ENCODE measurements at regions not wholly inside any gene's neighbourhood (a gene's known extent, or its start where the extent isn't known, plus 50 kb on each side); places are given as distances from the start of the nearest gene placed in this dataset.

DNA sequence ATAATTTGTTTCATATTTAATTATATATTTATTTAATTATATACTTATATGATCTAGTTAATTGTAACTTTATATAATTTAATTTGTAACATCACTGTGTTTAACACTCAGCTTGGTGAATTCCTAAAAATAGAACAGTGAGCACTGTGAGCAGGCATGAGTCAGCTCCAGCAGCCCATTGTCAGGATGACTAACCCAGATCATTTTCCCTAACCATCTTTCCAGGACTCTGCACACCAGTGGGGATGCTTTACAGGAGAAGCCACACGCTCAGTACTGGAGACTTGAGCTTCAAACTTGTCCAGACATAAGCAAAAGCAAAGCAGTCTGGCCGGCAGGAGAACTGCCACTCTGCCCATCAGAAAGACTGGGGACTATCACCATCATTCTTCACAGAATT, 446.2 kb upstream of the TRPC7 start:
- no peak overlapping the region for H3K56ac ChIP-seq (replicated peaks; ENCODE audit: insufficient read length, low read depth, low read length)
- H4K5ac ChIP-seq (ENCODE audit: insufficient read length, low read depth, low read length), result no peak overlapping the region
- no peaks in the 10 kb centered on the region for H4K20me1 ChIP-seq (replicated peaks in 1 of 2; ENCODE audit: control insufficient read depth in 1 of 2, insufficient read depth in 2 of 2, low read length in 2 of 2)
- H3K4me1 ChIP-seq (replicated peaks in 1 of 4; ENCODE audit: control insufficient read depth in 3 of 4, insufficient read depth in 4 of 4, low read length in 3 of 4), result no peaks in the 10 kb centered on the region
- H3K23me2 ChIP-seq (ENCODE audit: low read depth, low read length), result no peaks in the 10 kb centered on the region
- ChIA-PET POLR2A (ENCODE audit: partially characterized antibody) (interaction anchor here (0.6 kb wide), 1 partner anchor 101 kb away, joined by 4 read pairs; no protein-coding TSS in a partner anchor), CTCF (ENCODE audit: partially characterized antibody) (interaction anchor here (0.7 to 1.9 kb wide), 4 partner anchors 9 to 655 kb away, joined by 3 to 4 read pairs (median 3); no protein-coding TSS in a partner anchor)
- no peak for FAIRE-seq
- H3K27ac ChIP-seq (ENCODE audit: low read depth, low read length), result no peak overlapping the region
- H4K8ac ChIP-seq (ENCODE audit: extremely low read depth, insufficient read depth, low read length), result no peak overlapping the region
- no peak overlapping the region for H3K14ac ChIP-seq (ENCODE audit: insufficient read length)
- no peaks in the 10 kb centered on the region for H3K27me3 ChIP-seq (replicated peaks in 1 of 4; ENCODE audit: control insufficient read depth in 3 of 4, extremely low read depth in 1 of 4, insufficient read depth in 3 of 4, low read length in 3 of 4)
- no peak overlapping the region for H4K91ac ChIP-seq (replicated peaks; ENCODE audit: insufficient read length, low read length)
- H3K9ac ChIP-seq (replicated peaks in 1 of 4; ENCODE audit: extremely low read depth in 1 of 4, low read depth in 3 of 4, low read length in 3 of 4), result no peak overlapping the region
- no peak overlapping the region for H3K4me2 ChIP-seq (ENCODE audit: insufficient read depth in 1 of 2, low read depth in 2 of 2, low read length in 2 of 2)
- no peak overlapping the region for H2BK120ac ChIP-seq (replicated peaks; ENCODE audit: low read depth, low read length)
- H3K23ac ChIP-seq (ENCODE audit: insufficient read length), result no peak overlapping the region
- DNase-seq (ENCODE audit: low read depth in 1 of 2, low spot score in 2 of 2), result no peak
- H2BK15ac ChIP-seq (ENCODE audit: low read length), result no peak overlapping the region
- no peaks in the 10 kb centered on the region; a peak in 1 of 8 replicates for H3K36me3 ChIP-seq (ENCODE audit: control insufficient read depth in 2 of 4, insufficient read depth in 4 of 4, low read length in 3 of 4)
- no peak for TF ChIP-seq FOSL1 (IDR thresholded peaks at IDR 0.05; ENCODE audit: insufficient read depth, low read depth, low read length)
- no peak for TF ChIP-seq NANOG (IDR thresholded peaks at IDR 0.05; ENCODE audit: insufficient read depth, low read depth, low read length, poor library complexity, severe bottlenecking)
- TF ChIP-seq BCL11A (IDR thresholded peaks at IDR 0.05; ENCODE audit: low read depth in 2 of 2, low read length in 2 of 2), result no peak
- no peak for TF ChIP-seq RNF2 (IDR thresholded peaks at IDR 0.05; ENCODE audit: borderline replicate concordance, low read depth, low read length, missing control alignments, poor library complexity, severe bottlenecking)
- TF ChIP-seq CREB1 (IDR thresholded peaks at IDR 0.05), result no peak
- no peaks in the 10 kb centered on the region for H3K79me2 ChIP-seq (ENCODE audit: control insufficient read depth in 1 of 2, insufficient read depth in 2 of 2, low read length in 2 of 2)
- WGBS, 2 experiments (ENCODE audit: extremely low coverage in 1 of 2, insufficient coverage in 1 of 2, insufficient read length in 1 of 2, insufficient replicate concordance in 2 of 2, low coverage in 1 of 2, low lambda C conversion rate in 2 of 2, missing lambda C conversion rate in 1 of 2), result 83% methylated on average over 2 of the region's 2 CpGs; no CpG with 5 or more reads in 1 of the 2 experiments
- H3K4ac ChIP-seq (replicated peaks; ENCODE audit: insufficient read length, low read depth, low read length), result no peak overlapping the region
- H3K79me1 ChIP-seq (ENCODE audit: low read depth, low read length), result no peaks in the 10 kb centered on the region
- no peak overlapping the region for H2BK20ac ChIP-seq (ENCODE audit: low read length)
- no peaks in the 10 kb centered on the region for H3K9me3 ChIP-seq (ENCODE audit: insufficient read depth in 2 of 2, low read depth in 1 of 2, low read length in 1 of 2)
- no peak overlapping the region for H2BK12ac ChIP-seq (ENCODE audit: low read depth, low read length)
- no peak overlapping the region for H3K4me3 ChIP-seq (ENCODE audit: extremely low read depth in 1 of 4, insufficient read depth in 2 of 4, low read depth in 3 of 4, low read length in 4 of 4)
- H2AK5ac ChIP-seq (ENCODE audit: low read depth, low read length), result no peak overlapping the region
- H2AFZ ChIP-seq (ENCODE audit: low read length), result no peak overlapping the region
- H3K18ac ChIP-seq (ENCODE audit: extremely low read depth, low read length), result no peak overlapping the region
- no peak overlapping the region for H2BK5ac ChIP-seq (ENCODE audit: low read depth, low read length)

Data from H1 (cell line).